SJCRH30 (cell line): ENCODE measurements at regions not wholly inside any gene's neighbourhood (a gene's known extent, or its start where the extent isn't known, plus 50 kb on each side); places are given as distances from the start of the nearest gene placed in this dataset.
A peak's percentile ranks its signal among the peaks of the same experiment; 100 is the strongest.

Source experiments
- DNase-seq, 2 experiments: peaks; one replicate each; pipeline ENCODE4 v3.0.0-alpha.2; 2015 to 2020
- H3K27ac ChIP-seq: fragments of 250-450 bp; sonication (Bioruptor Pico); 2 replicates; pipeline ENCODE4 v1.5.1; 2020; ENCODE audit warnings: mild to moderate bottlenecking, moderate library complexity
- H3K27me3 ChIP-seq: fragments of 250-450 bp; sonication (Bioruptor Pico); 2 replicates; pipeline ENCODE4 v1.5.1; 2020; ENCODE audit warnings: mild to moderate bottlenecking, moderate library complexity
- H3K36me3 ChIP-seq: fragments of 250-450 bp; sonication (Bioruptor Pico); 2 replicates; pipeline ENCODE4 v1.5.1; 2020; ENCODE audit warnings: mild to moderate bottlenecking, moderate library complexity
- H3K4me1 ChIP-seq: fragments of 250-450 bp; sonication (Bioruptor Pico); 2 replicates; pipeline ENCODE4 v1.5.1; 2020; ENCODE audit warnings: mild to moderate bottlenecking, moderate library complexity
- H3K4me3 ChIP-seq: fragments of 250-450 bp; sonication (Bioruptor Pico); 2 replicates; pipeline ENCODE4 v1.5.1; 2020; ENCODE audit warnings: mild to moderate bottlenecking, moderate library complexity
- H3K9me3 ChIP-seq: fragments of 250-450 bp; sonication (Bioruptor Pico); replicated peaks from 2 replicates; pipeline ENCODE4 v1.5.1; 2020; ENCODE audit warnings: mild to moderate bottlenecking, moderate library complexity

DNA sequence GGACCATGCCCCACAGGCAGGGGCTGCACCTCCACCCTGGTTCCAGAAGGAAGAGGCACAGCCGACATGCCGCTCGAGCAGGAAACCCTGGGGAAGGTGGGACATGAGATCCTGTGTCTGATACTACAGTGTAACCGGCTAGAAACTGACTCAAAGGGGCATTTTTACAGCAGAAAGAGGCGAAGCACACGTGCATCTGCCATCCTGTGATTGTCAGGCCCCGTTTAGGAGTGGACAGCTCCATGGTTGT, 62.7 kb downstream of the SIK1 start:
- Histone ChIP-seq H3K9me3 (no peaks in the 10 kb centered on the region), H3K36me3 (no peaks in the 10 kb centered on the region), H3K4me3 (no peak overlapping the region), H3K27me3 (no peaks in the 10 kb centered on the region), H3K4me1 (peaks cover 36% of the 10 kb centered on the region), H3K27ac (no peak overlapping the region)
- no peak for DNase-seq

- Histone ChIP-seq H3K9me3 (no peaks in the 10 kb centered on the region), H3K27me3 (no peaks in the 10 kb centered on the region), H3K36me3 (no peaks in the 10 kb centered on the region), H3K27ac (peak overlapping the region; percentile 96), H3K4me3 (no peak overlapping the region), H3K4me1 (peaks cover 36% of the 10 kb centered on the region)
- DNase-seq, result no peak
Measured at GRCh38 chr21:43363506-43364260, 63.2 kb downstream of the SIK1 start.

GRCh38 chr21:43362915-43363314, 64.0 kb downstream of the SIK1 start:
- H3K4me1 ChIP-seq, result peaks cover 36% of the 10 kb centered on the region

DNA sequence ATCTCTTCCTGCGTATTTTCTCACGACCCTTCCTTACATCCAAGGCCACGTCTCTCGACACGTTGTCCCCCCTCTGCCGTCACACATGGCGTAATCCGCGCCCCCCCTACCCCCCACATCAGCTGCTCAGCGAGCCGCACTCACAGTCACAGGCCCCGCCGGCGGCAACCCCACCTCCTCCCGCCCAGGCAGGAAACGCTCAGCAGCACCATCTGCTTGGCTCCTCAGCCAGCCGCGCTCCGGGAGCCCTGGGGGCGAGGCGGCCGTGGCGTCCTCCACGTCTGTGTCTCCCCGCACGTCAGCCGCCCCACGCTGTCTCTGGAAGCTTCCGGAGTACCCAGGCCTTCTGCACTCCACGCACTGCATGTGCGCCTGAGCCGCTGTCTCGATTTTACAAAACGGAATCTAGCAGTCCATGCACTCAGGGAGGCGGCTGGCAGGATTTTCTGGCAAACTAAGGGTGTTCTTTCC, 64.6 kb downstream of the SIK1 start:
- no peaks in the 10 kb centered on the region for H3K9me3 ChIP-seq
- H3K36me3 ChIP-seq, result no peaks in the 10 kb centered on the region
- peak; percentile 92 to 94 for DNase-seq
- peak overlapping the region; percentile 96 for H3K27ac ChIP-seq
- H3K4me1 ChIP-seq, result peaks cover 31% of the 10 kb centered on the region
- H3K4me3 ChIP-seq, result peak overlapping the region; percentile 62
- H3K27me3 ChIP-seq, result no peaks in the 10 kb centered on the region

More at GRCh38 chr21:43362915-43363314, 64.0 kb downstream of the SIK1 start:
- Histone ChIP-seq H3K9me3 (no peaks in the 10 kb centered on the region), H3K36me3 (no peaks in the 10 kb centered on the region), H3K27me3 (no peaks in the 10 kb centered on the region), H3K4me3 (peak overlapping the region; percentile 62), H3K27ac (peak overlapping the region; percentile 96)
- DNase-seq, result peak; percentile 68 to 74

GRCh38 chr21:43361493-43362296, 65.2 kb downstream of the SIK1 start:
- DNase-seq, result peak; percentile 80 to 83
- no peaks in the 10 kb centered on the region for H3K36me3 ChIP-seq
- peak overlapping the region; percentile 62 for H3K4me3 ChIP-seq

DNA sequence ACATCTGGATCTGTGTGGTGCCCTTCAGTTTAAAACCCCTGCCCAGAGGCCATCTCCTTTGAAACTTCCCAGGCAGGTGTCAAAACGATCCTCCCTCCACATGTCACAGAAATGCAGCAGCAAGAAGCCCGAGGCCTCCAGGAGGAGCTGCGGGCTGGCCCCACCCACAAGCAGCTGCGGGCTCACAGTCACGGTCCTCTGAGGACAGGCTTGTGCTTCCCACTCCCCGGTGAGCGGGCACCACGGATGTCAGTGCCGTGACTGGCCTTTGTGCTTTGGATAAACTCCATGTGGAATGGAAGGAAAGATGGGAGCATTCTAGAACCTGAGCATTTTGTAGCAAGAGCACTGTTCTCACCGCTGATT, 65.8 kb downstream of the SIK1 start:
- Histone ChIP-seq H3K4me3 (peak overlapping the region; percentile 62), H3K9me3 (no peaks in the 10 kb centered on the region), H3K27ac (peak overlapping the region; percentile 96), H3K36me3 (no peaks in the 10 kb centered on the region), H3K27me3 (no peaks in the 10 kb centered on the region), H3K4me1 (peaks cover 22% of the 10 kb centered on the region)
- peak; percentile 87 to 89 for DNase-seq

More at GRCh38 chr21:43361493-43362296, 65.2 kb downstream of the SIK1 start:
- Histone ChIP-seq H3K4me1 (peaks cover 24% of the 10 kb centered on the region), H3K27me3 (no peaks in the 10 kb centered on the region), H3K9me3 (no peaks in the 10 kb centered on the region), H3K27ac (peak overlapping the region; percentile 96)

GRCh38 chr21:43360441-43361126, 66.3 kb downstream of the SIK1 start:
- Histone ChIP-seq H3K9me3 (no peaks in the 10 kb centered on the region), H3K27me3 (no peaks in the 10 kb centered on the region), H3K4me3 (peak overlapping the region; percentile 62), H3K4me1 (peaks cover 22% of the 10 kb centered on the region), H3K27ac (peak overlapping the region; percentile 96; the same call in 1 of the 2 replicates), H3K36me3 (no peaks in the 10 kb centered on the region)
- DNase-seq, result no peak

DNA sequence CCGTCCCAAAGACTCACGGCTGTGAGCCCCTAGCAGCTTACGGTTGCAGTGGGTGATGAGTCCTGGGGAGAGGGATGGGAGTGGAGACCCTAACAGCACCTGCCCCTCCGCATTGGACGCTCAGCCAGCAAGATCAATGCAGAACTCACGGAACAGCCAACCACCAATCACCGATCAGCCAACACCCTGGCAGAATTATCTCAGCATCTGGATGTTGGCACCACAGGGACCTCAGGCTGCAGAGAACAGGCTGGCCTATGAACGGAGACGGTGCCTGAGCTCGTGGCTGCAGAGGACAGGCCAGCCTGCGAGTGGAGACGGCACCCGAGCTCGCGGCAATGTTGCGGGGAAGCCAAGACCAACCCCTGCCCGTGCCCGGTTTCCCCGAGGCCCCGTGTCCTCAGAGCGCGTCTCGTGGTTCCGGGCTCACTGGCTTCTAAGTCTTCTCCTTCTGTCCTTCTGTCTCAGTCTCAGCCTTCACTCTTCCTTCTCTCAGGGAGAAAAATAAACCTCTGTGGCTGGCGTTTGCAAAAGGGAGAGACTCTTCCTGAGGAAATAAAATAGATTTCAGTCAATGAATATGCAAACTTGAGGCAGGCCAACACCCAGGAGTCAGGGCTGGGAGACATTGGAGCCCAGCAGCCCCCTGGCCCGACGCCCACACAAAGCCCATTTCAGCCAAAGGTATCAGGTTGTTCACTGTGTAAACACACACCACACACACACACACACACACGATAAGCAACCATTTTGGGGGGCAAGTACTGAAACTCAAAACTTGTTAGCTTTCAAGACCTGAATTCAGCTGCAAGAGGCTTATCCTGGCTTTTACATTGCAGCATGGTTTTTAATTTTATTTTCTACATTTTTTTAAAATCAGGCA, 67.8 kb downstream of the SIK1 start:
- Histone ChIP-seq H3K27ac (no peak overlapping the region), H3K9me3 (no peaks in the 10 kb centered on the region), H3K4me1 (peaks cover 21% of the 10 kb centered on the region), H3K4me3 (no peak overlapping the region), H3K27me3 (no peaks in the 10 kb centered on the region), H3K36me3 (no peaks in the 10 kb centered on the region)
- no peak for DNase-seq

DNA sequence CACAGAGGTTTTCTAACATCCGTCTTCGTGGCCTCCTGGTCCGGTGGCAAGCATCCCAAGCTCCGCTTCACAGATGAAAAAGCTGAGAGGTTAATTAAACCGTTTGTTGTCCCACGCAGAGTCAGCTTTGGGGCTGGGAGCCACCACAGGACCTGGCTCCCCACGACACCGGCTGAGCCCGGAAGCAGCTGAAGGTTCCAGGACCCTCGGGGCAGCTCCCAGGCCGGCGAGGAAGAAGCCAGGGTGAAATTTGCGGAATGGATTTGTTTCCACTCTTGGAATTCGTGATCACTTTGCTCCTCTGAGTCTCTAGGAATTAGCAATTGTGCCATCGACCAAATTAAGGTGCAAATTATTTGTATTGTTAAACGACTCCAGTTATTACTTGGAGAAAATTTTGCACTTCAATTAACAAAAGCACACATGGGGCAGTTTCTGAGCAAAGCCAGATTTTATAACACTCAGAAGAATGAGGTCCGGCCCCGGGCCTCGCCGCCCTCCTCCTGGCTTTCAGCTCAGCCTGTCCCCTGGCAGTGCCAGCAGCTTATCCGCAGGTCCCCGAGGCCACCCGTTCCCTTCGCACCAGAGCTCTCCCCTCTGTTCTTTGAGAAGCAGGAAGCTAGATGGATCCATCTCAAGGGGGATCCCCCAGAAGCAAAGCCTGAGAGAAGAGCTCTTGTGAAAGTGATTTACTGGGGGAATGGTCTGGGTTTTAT, 69.1 kb downstream of the SIK1 start:
- Histone ChIP-seq H3K27ac (no peak overlapping the region), H3K27me3 (no peaks in the 10 kb centered on the region), H3K4me1 (peaks cover 10% of the 10 kb centered on the region), H3K4me3 (no peak overlapping the region), H3K9me3 (no peaks in the 10 kb centered on the region), H3K36me3 (no peaks in the 10 kb centered on the region)
- no peak for DNase-seq

DNA sequence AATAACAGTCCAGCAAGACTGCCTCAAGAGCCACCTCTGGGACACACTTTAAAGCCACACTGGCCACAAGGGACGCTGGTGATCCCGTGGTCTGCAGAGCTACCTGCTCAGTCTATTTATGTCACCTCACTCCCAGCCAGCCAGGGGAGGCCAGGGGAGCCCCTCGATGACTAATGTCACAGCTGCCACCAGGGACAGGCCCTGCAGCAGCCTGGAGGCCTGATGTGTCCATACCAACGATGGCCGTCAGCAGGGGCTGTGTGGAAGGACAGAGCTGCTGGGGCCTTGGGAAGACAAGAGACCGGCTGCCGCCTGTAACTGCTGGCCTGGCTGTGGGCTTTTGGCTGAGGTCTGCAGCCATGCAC, 71.0 kb downstream of the SIK1 start:
- H3K27me3 ChIP-seq, result no peaks in the 10 kb centered on the region
- H3K4me3 ChIP-seq, result no peak overlapping the region
- no peaks in the 10 kb centered on the region for H3K36me3 ChIP-seq
- peaks cover 5% of the 10 kb centered on the region; the same call in 1 of the 2 replicates for H3K4me1 ChIP-seq
- H3K9me3 ChIP-seq, result no peaks in the 10 kb centered on the region
- no peak overlapping the region for H3K27ac ChIP-seq
- DNase-seq, result no peak

- H3K36me3 ChIP-seq, result no peaks in the 10 kb centered on the region
- H3K27me3 ChIP-seq, result no peaks in the 10 kb centered on the region
- H3K27ac ChIP-seq, result no peak overlapping the region
- H3K4me3 ChIP-seq, result no peak overlapping the region
- DNase-seq, result no peak
- no peaks in the 10 kb centered on the region for H3K9me3 ChIP-seq
- 0 out of 2 replicates have a peak, but pooled peaks cover 2% of the 10 kb centered on the region for H3K4me1 ChIP-seq
Measured at GRCh38 chr21:43355266-43355924, 71.5 kb downstream of the SIK1 start.

DNA sequence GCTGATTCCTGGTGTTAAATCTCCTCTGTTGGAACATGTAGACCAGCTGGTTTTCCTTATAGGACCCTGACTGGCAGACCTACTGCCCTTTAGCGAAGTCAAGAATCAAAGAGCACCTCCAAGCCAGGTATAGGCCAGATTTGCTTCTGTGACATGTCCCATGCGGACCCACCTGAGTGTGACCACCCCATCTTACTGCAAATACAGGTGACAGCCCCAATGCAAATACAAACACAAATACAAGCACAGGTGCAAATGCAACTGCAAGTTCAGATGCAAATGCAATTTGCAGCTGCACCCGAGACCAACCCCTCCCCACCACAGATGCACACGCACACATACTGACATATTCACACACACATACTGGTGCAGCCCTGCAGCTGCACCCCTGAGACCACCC, 72.3 kb downstream of the SIK1 start:
- H3K4me3 ChIP-seq, result no peak overlapping the region
- H3K4me1 ChIP-seq, result peaks cover 4% of the 10 kb centered on the region
- DNase-seq, result no peak
- H3K27ac ChIP-seq, result no peak overlapping the region
- H3K9me3 ChIP-seq, result no peaks in the 10 kb centered on the region
- H3K27me3 ChIP-seq, result no peaks in the 10 kb centered on the region
- no peaks in the 10 kb centered on the region for H3K36me3 ChIP-seq

- Histone ChIP-seq H3K36me3 (no peaks in the 10 kb centered on the region), H3K4me1 (peaks cover 10% of the 10 kb centered on the region), H3K9me3 (no peaks in the 10 kb centered on the region), H3K27me3 (no peaks in the 10 kb centered on the region), H3K4me3 (no peak overlapping the region), H3K27ac (no peak overlapping the region)
- no peak for DNase-seq
Measured at GRCh38 chr21:43354026-43354420, 72.9 kb downstream of the SIK1 start.
